Activated naive CD8-positive, alpha-beta T cell treated with anti-CD3 and anti-CD28 coated beads for 36 hours (primary cell): ENCODE measurements at regions not wholly inside any gene's neighbourhood (a gene's known extent, or its start where the extent isn't known, plus 50 kb on each side); places are given as distances from the start of the nearest gene placed in this dataset.

Source experiments
- DNase-seq: peaks from one replicate; pipeline ENCODE4 v3.0.0; 2021
- H3K27ac Mint-ChIP-seq: one replicate; pipeline ENCODE4 v1.8.0; 2022; ENCODE audit warnings: mild to moderate bottlenecking, moderate library complexity, mixed read lengths
- H3K27me3 Mint-ChIP-seq: one replicate; pipeline ENCODE4 v1.8.0; 2022; ENCODE audit warnings: mild to moderate bottlenecking, mixed read lengths
- H3K36me3 Mint-ChIP-seq: one replicate; pipeline ENCODE4 v1.8.0; 2021; ENCODE audit warnings: mild to moderate bottlenecking, mixed read lengths
- H3K4me1 Mint-ChIP-seq: one replicate; pipeline ENCODE4 v1.8.0; 2021; ENCODE audit warnings: mixed read lengths
- H3K4me3 Mint-ChIP-seq: one replicate; pipeline ENCODE4 v1.8.0; 2022; ENCODE audit warnings: mild to moderate bottlenecking, moderate library complexity, mixed read lengths
- H3K9me3 Mint-ChIP-seq: one replicate; pipeline ENCODE4 v1.8.0; 2022; ENCODE audit warnings: mixed read lengths

- DNase-seq = no peak
- H3K36me3 Mint-ChIP-seq = peaks cover 37% of the 10 kb centered on the region
- no peak overlapping the region for H3K27ac Mint-ChIP-seq
- no peak overlapping the region for H3K4me3 Mint-ChIP-seq
- no peaks in the 10 kb centered on the region for H3K27me3 Mint-ChIP-seq
- H3K9me3 Mint-ChIP-seq = peaks cover 20% of the 10 kb centered on the region
- no peaks in the 10 kb centered on the region for H3K4me1 Mint-ChIP-seq
Measured at GRCh38 chr2:75356865-75357264, 157.5 kb upstream of the TACR1 start.

DNA sequence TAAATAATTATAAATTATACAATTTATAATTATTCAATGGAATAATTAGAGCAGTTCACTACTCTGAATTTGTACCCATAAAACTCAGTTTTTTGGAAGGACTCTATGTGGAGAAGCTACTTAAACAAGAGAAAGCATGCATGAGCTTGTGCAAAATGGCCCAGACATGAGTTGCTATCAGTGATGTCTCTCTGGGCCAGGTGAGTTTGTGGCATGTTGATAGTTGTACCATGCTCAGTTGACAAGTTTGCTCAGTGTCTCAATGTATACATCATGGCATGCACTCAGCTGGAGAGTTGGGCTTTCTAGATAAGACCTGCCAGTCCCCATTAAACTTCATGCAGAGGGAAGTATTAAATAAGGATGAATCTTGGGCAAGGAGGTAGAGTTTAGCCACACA is 153.8 kb upstream of the TACR1 start:
- no peaks in the 10 kb centered on the region for H3K4me1 Mint-ChIP-seq
- no peaks in the 10 kb centered on the region for H3K27me3 Mint-ChIP-seq
- H3K9me3 Mint-ChIP-seq = peaks cover 16% of the 10 kb centered on the region
- no peak overlapping the region for H3K27ac Mint-ChIP-seq
- DNase-seq = no peak
- no peak overlapping the region for H3K4me3 Mint-ChIP-seq
- peaks cover 37% of the 10 kb centered on the region for H3K36me3 Mint-ChIP-seq

DNA sequence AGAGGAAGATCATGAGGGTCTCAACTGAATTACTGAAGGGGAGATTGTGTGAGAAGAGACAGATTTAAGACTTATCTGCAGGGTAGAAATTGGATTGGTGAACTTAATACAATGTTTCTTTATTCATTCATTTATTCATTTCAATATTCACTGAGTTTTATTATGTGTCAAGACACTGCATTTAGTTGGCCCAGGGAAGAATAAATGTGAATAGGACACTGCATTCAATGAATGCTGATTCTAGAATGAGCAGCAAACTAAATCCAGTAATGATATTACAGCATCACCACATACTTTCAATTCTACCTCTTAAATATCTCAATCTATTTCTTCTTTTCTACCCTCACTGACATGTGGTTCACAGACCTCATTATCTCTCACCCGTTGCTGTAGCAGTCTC is 149.0 kb upstream of the TACR1 start:
- Mint-ChIP-seq H3K4me3 (no peak overlapping the region), H3K4me1 (no peaks in the 10 kb centered on the region), H3K9me3 (peaks cover 12% of the 10 kb centered on the region), H3K36me3 (peaks cover 20% of the 10 kb centered on the region), H3K27me3 (no peaks in the 10 kb centered on the region), H3K27ac (no peak overlapping the region)
- no peak for DNase-seq

GRCh38 chr2:75344146-75344545 is 144.8 kb upstream of the TACR1 start:
- Mint-ChIP-seq H3K9me3 (no peaks in the 10 kb centered on the region), H3K27ac (no peak overlapping the region), H3K4me1 (no peaks in the 10 kb centered on the region), H3K36me3 (peaks cover 2% of the 10 kb centered on the region), H3K4me3 (no peak overlapping the region), H3K27me3 (no peaks in the 10 kb centered on the region)
- no peak for DNase-seq

DNA sequence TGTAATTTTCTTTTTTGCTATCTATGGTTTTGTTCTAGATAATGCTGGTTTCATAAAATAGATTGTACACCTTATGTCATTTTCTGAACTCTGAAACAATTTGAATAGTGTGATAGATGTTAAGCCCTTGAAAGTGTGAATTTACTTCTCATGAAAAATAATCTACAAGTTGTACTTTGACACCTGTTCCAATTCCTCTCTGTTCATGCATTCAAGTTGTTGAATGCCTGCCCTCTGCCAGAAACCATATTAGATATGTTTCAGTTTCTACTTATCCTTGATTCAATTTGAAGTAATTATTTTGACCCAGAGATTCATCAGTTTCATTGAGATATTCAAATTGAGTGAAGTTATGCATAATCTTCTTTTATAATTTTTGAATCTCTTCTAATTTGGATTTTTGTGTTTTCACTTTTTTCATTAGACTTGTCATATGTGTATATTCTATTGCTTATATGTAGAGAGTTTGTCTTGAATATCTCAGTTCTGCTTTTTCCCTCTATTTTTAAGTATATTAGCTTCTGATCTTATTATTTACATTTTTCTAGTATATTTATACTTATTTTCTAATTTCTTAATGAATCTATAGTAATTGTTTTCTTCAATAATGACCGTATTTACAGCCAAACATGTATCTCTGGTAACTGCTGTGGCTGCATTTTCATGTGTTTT is 143.3 kb upstream of the TACR1 start:
- Mint-ChIP-seq H3K9me3 (no peaks in the 10 kb centered on the region), H3K4me1 (no peaks in the 10 kb centered on the region)

DNA sequence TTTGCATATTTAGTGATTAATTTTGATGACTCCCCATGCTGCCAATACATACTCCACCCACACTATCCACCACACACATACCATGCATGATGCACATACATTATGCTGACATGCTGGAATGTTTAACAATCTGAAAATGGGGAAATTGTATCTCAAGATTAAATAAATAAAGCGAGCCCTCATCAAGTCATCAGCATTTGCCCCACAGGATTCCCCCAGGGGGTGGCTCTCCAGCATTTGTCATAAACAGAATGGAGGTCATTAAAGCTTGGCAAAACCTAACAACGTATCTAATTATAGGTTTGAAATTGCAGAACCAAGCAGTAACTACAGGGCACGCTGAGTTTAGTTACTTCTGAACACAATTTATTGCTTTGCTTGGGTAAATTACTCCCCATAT is 141.2 kb upstream of the TACR1 start:
- DNase-seq = no peak
- H3K9me3 Mint-ChIP-seq = no peaks in the 10 kb centered on the region
- peaks cover 4% of the 10 kb centered on the region for H3K36me3 Mint-ChIP-seq
- no peaks in the 10 kb centered on the region for H3K27me3 Mint-ChIP-seq
- no peak overlapping the region for H3K27ac Mint-ChIP-seq
- H3K4me3 Mint-ChIP-seq = no peak overlapping the region
- no peaks in the 10 kb centered on the region for H3K4me1 Mint-ChIP-seq

More for the DNA sequence above, 143.3 kb upstream of the TACR1 start:
- DNase-seq = no peak
- Mint-ChIP-seq H3K27ac (no peak overlapping the region), H3K4me3 (no peak overlapping the region), H3K36me3 (peaks cover 4% of the 10 kb centered on the region), H3K27me3 (no peaks in the 10 kb centered on the region)

DNA sequence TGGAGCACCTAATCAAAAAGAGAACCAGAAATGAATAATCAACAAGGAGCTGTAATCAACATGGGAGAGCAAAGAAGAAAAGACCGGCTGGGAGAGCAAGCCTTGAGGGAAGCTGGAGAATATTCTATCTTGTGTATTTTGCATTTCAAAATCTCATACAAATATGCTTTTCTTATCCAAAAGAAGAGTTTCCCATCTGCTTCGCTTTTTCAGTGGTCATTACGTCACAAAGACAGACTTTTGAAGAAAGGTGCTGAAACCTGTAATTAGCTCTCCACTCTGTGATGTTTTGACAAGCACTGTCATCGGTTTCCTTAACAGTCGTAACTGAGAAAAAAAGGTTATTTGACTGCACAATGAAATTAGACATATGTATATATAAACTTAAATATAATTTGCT is 139.1 kb upstream of the TACR1 start:
- no peak for DNase-seq
- Mint-ChIP-seq H3K36me3 (peaks cover 7% of the 10 kb centered on the region), H3K9me3 (no peaks in the 10 kb centered on the region), H3K27me3 (no peaks in the 10 kb centered on the region), H3K4me3 (no peak overlapping the region), H3K4me1 (no peaks in the 10 kb centered on the region), H3K27ac (no peak overlapping the region)

GRCh38 chr2:75337619-75338018 is 138.3 kb upstream of the TACR1 start:
- Mint-ChIP-seq H3K27ac (no peak overlapping the region), H3K36me3 (peaks cover 7% of the 10 kb centered on the region), H3K4me1 (no peaks in the 10 kb centered on the region), H3K27me3 (no peaks in the 10 kb centered on the region), H3K4me3 (no peak overlapping the region), H3K9me3 (no peaks in the 10 kb centered on the region)
- DNase-seq = no peak

- Mint-ChIP-seq H3K27ac (no peak overlapping the region), H3K9me3 (peaks cover 3% of the 10 kb centered on the region), H3K36me3 (peaks cover 7% of the 10 kb centered on the region), H3K4me1 (no peaks in the 10 kb centered on the region), H3K4me3 (no peak overlapping the region), H3K27me3 (no peaks in the 10 kb centered on the region)
- DNase-seq = no peak
Measured at GRCh38 chr2:75337016-75337415, 137.7 kb upstream of the TACR1 start.

DNA sequence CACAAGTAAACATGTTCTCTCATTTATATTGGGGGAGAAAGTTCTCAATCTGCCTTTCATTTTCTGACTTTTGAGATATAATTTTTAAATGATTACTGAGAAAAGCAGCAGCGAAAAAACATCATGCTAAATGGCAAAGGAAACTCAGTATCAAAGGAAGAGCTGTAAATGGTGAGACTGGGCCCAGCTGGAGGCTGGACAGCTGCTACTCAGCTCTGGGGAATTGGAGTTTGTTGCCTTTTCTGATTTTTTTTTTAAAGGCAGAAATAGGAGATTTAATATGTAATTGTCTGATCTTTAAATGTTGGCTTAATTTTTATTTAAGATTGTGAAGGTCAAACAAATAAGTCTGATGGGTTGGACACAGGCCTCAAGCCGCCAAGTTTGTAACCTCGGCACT is 137.1 kb upstream of the TACR1 start:
- H3K27ac Mint-ChIP-seq = no peak overlapping the region
- H3K36me3 Mint-ChIP-seq = peaks cover 7% of the 10 kb centered on the region
- H3K4me3 Mint-ChIP-seq = no peak overlapping the region
- no peaks in the 10 kb centered on the region for H3K4me1 Mint-ChIP-seq
- H3K9me3 Mint-ChIP-seq = peaks cover 3% of the 10 kb centered on the region
- no peaks in the 10 kb centered on the region for H3K27me3 Mint-ChIP-seq
- DNase-seq = no peak

GRCh38 chr2:75334076-75334475 is 134.8 kb upstream of the TACR1 start:
- Mint-ChIP-seq H3K4me3 (no peak overlapping the region), H3K27me3 (no peaks in the 10 kb centered on the region), H3K4me1 (no peaks in the 10 kb centered on the region), H3K36me3 (peaks cover 13% of the 10 kb centered on the region), H3K27ac (no peak overlapping the region), H3K9me3 (peaks cover 8% of the 10 kb centered on the region)
- no peak for DNase-seq

- Mint-ChIP-seq H3K4me3 (no peak overlapping the region), H3K27me3 (no peaks in the 10 kb centered on the region), H3K36me3 (peaks cover 16% of the 10 kb centered on the region), H3K4me1 (no peaks in the 10 kb centered on the region), H3K9me3 (peaks cover 10% of the 10 kb centered on the region), H3K27ac (no peak overlapping the region)
- DNase-seq = no peak
Measured at GRCh38 chr2:75333646-75334045, 134.3 kb upstream of the TACR1 start.

- peaks cover 10% of the 10 kb centered on the region for H3K9me3 Mint-ChIP-seq
- H3K4me3 Mint-ChIP-seq = no peak overlapping the region
- H3K27ac Mint-ChIP-seq = no peak overlapping the region
- no peaks in the 10 kb centered on the region for H3K27me3 Mint-ChIP-seq
- H3K36me3 Mint-ChIP-seq = peaks cover 12% of the 10 kb centered on the region
- peaks cover 16% of the 10 kb centered on the region for H3K4me1 Mint-ChIP-seq
- DNase-seq = no peak
Measured at GRCh38 chr2:75328156-75328555, 128.8 kb upstream of the TACR1 start.

DNA sequence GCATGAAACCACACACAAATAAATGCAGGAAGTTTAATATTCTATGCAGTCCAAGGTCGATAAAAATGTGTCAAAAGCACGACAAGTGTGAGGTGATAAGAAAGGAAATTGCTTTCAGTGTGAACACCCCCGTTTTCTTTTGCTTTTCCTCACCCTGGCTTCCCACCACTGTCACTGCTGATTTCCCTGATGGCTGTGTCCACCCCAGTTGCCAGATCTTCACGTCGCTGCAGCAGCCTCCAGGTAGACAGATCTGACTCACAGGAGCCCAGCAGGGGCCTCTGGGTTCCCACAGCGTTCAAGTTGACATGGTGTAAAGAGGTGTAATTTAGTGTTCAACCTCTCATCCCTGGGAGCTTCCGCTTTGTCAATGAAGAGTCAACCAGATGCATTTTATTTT is 128.0 kb upstream of the TACR1 start:
- H3K27ac Mint-ChIP-seq = no peak overlapping the region
- peaks cover 9% of the 10 kb centered on the region for H3K9me3 Mint-ChIP-seq
- no peak for DNase-seq
- H3K4me1 Mint-ChIP-seq = peaks cover 16% of the 10 kb centered on the region
- H3K4me3 Mint-ChIP-seq = no peak overlapping the region
- peaks cover 12% of the 10 kb centered on the region for H3K36me3 Mint-ChIP-seq
- no peaks in the 10 kb centered on the region for H3K27me3 Mint-ChIP-seq

- Mint-ChIP-seq H3K9me3 (peaks cover 7% of the 10 kb centered on the region), H3K4me1 (peaks cover 16% of the 10 kb centered on the region), H3K4me3 (no peak overlapping the region), H3K27me3 (no peaks in the 10 kb centered on the region), H3K27ac (no peak overlapping the region), H3K36me3 (peaks cover 12% of the 10 kb centered on the region)
- DNase-seq = no peak
Measured at GRCh38 chr2:75326645-75327044, 127.3 kb upstream of the TACR1 start.

DNA sequence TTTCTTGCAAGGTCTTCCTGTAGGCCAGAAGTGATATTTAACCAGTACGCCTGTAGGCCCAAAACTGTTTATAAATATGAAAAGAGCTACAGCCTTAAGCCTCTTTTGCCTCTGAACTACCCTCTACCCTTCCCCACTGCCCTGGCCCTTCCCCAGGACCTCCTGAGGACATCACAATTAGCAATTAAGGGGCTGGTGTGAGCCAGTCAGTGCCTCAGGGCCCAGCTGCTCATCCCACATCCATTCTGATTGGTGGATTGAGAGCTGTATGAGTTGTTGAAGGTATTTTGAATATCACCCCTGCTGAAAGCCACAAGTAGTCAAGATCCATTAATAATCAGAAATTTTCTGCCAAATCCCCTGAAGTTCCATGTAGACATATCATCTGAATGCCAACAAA is 126.3 kb upstream of the TACR1 start:
- H3K4me1 Mint-ChIP-seq = peaks cover 16% of the 10 kb centered on the region
- H3K27ac Mint-ChIP-seq = no peak overlapping the region
- no peak for DNase-seq
- H3K4me3 Mint-ChIP-seq = no peak overlapping the region
- H3K9me3 Mint-ChIP-seq = peaks cover 7% of the 10 kb centered on the region
- H3K36me3 Mint-ChIP-seq = peaks cover 12% of the 10 kb centered on the region
- no peaks in the 10 kb centered on the region for H3K27me3 Mint-ChIP-seq
